Caco-2 (cell line): ENCODE measurements at regions not wholly inside any gene's neighbourhood (a gene's known extent, or its start where the extent isn't known, plus 50 kb on each side); places are given as distances from the start of the nearest gene placed in this dataset.

Source experiments
- BruUV-seq: library from RNA; stranded (reverse); fragments of 400-500 nt; replicated peaks from 2 replicates; lab custom pipeline; 2021; lab: Mats Ljungman, UMichigan
- CTCF ChIA-PET: fragments of 300-600 bp; sonication (Branson Sonifier 250); formaldehyde crosslinking; loops from one replicate; lab custom pipeline; 2022; ENCODE audit warnings: antibody characterized with exemption; lab: Charles Lee
- POLR2A ChIA-PET: fragments of 300-600 bp; sonication (Branson Sonifier 250); formaldehyde crosslinking; loops from one replicate; lab custom pipeline; 2022; ENCODE audit warnings: antibody characterized with exemption; lab: Charles Lee
- DNase-seq, 2 experiments: peaks; one replicate each; pipeline versions ENCODE4 v3.0.0 to v3.0.0-alpha.2; 2020 to 2022
- H3K27me3 ChIP-seq: replicated peaks from 2 replicates; pipeline ENCODE4 v1.6.0; 2011; ENCODE audit warnings: low read length; ENCODE audit not compliant: control insufficient read depth, insufficient read depth
- H3K36me3 ChIP-seq: 2 replicates; pipeline ENCODE4 v1.5.1; 2011; ENCODE audit warnings: low read length; ENCODE audit not compliant: control insufficient read depth, insufficient read depth
- H3K4me1 ChIP-seq: fragments of 250-450 bp; sonication (Bioruptor Pico); 2 replicates; pipeline ENCODE4 v1.5.1; 2020; ENCODE audit warnings: mild to moderate bottlenecking
- H3K4me3 ChIP-seq: 2 replicates; pipeline ENCODE4 v1.5.1; 2011; ENCODE audit warnings: low read depth, mild to moderate bottlenecking, control low read depth, low read length
- H3K9me3 ChIP-seq: fragments of 250-450 bp; sonication (Bioruptor Pico); 2 replicates; pipeline ENCODE4 v1.5.1; 2020; ENCODE audit warnings: mild to moderate bottlenecking, moderate library complexity
- H3K27ac Mint-ChIP-seq: one replicate; pipeline ENCODE4 v1.8.0; 2022; ENCODE audit warnings: mixed read lengths; ENCODE audit not compliant: unreplicated experiment
- H3K27me3 Mint-ChIP-seq: one replicate; pipeline ENCODE4 v1.8.0; 2022; ENCODE audit warnings: mixed read lengths; ENCODE audit not compliant: insufficient read depth, unreplicated experiment
- H3K36me3 Mint-ChIP-seq: one replicate; pipeline ENCODE4 v1.8.0; 2022; ENCODE audit warnings: mild to moderate bottlenecking, mixed read lengths; ENCODE audit not compliant: insufficient read depth, unreplicated experiment
- H3K4me1 Mint-ChIP-seq: one replicate; pipeline ENCODE4 v1.8.0; 2022; ENCODE audit warnings: low read depth, mixed read lengths; ENCODE audit not compliant: unreplicated experiment
- H3K4me3 Mint-ChIP-seq: one replicate; pipeline ENCODE4 v1.8.0; 2022; ENCODE audit warnings: mild to moderate bottlenecking, moderate library complexity, mixed read lengths; ENCODE audit not compliant: unreplicated experiment
- H3K9me3 Mint-ChIP-seq: one replicate; pipeline ENCODE4 v1.8.0; 2022; ENCODE audit warnings: mixed read lengths; ENCODE audit not compliant: unreplicated experiment
- intact Hi-C: fragments of 100-400 bp; cut with micrococcal nuclease; formaldehyde crosslinking; loops from one replicate; pipeline ENCODE4 v1.10.0; 2022; ENCODE audit not compliant: unreplicated experiment
- TF ChIP-seq, protein P1 (sequence below), 2 experiments: fragments of 200-600 bp in 1 of 2; IDR thresholded peaks; 1 replicate in 1 of 2; 2 replicates in 1 of 2; pipeline versions ENCODE4 v1.5.1 to v1.8.0; 2011 to 2022; ENCODE audit warnings: antibody characterized with exemption in 1 of 2, control low read depth in 1 of 2, inconsistent platforms in 1 of 2, low read depth in 1 of 2, low read length in 1 of 2, mild to moderate bottlenecking in 1 of 2, moderate library complexity in 1 of 2; ENCODE audit not compliant: insufficient read depth in 1 of 2, severe bottlenecking in 1 of 2, unreplicated experiment in 1 of 2

DNA sequence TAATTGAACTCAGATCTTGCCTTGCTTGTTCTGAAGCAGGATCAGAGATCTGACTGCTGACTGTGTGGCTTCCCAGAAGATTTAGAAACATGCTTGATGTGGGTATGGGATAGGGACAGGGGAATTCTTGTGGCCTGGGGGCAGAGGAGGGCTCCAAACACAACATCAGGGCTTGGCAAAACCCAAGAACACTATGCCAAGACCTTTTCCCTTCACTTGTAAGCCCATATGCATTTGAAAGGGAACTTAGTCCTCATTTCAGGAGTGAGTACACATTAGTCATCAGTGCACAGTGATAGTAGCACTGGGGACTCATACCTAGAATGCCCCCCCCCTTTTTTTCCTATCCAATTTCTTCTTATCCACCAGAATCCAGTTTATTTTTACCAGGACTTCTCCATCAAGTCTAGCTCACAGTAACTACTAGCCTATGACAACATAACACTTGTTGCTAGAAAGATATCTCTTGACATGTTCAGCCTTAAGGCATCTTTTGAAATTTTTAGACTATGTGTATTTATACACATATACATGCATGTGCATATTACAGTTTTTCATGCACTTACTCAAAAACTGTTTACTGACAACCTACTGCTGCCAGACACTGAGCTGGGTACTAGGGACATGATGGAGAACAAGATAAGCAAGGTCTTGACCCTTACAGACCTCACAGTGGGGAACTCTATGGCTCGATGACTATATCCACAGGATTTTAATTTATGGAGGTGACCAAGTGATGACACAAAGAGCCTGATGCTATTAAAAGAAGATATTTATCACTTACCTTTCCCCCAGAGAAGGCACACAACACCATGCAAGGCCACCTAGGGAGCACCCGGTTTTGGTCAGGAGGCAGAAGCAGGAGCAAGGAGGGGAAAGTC, 158.3 kb upstream of the MAP3K1 start:
- Histone ChIP-seq H3K36me3 (no peaks in the 10 kb centered on the region), H3K4me1 (no peaks in the 10 kb centered on the region), H3K9me3 (no peaks in the 10 kb centered on the region), H3K4me3 (no peak overlapping the region), H3K27me3 (no peaks in the 10 kb centered on the region)
- no peak for DNase-seq
- no peak overlapping the region for H3K4me3 Mint-ChIP-seq
- intact Hi-C loops = no loop called here
- ChIA-PET CTCF (no interaction called here), POLR2A (no interaction called here)
- no TSS peak for BruUV-seq
- no peak overlapping the region for H3K27ac Mint-ChIP-seq
- H3K4me1 Mint-ChIP-seq = no peaks in the 10 kb centered on the region
- peaks cover 9% of the 10 kb centered on the region for H3K9me3 Mint-ChIP-seq
- no peaks in the 10 kb centered on the region for H3K27me3 Mint-ChIP-seq
- H3K36me3 Mint-ChIP-seq = no peaks in the 10 kb centered on the region
- TF ChIP-seq, protein P1, sequence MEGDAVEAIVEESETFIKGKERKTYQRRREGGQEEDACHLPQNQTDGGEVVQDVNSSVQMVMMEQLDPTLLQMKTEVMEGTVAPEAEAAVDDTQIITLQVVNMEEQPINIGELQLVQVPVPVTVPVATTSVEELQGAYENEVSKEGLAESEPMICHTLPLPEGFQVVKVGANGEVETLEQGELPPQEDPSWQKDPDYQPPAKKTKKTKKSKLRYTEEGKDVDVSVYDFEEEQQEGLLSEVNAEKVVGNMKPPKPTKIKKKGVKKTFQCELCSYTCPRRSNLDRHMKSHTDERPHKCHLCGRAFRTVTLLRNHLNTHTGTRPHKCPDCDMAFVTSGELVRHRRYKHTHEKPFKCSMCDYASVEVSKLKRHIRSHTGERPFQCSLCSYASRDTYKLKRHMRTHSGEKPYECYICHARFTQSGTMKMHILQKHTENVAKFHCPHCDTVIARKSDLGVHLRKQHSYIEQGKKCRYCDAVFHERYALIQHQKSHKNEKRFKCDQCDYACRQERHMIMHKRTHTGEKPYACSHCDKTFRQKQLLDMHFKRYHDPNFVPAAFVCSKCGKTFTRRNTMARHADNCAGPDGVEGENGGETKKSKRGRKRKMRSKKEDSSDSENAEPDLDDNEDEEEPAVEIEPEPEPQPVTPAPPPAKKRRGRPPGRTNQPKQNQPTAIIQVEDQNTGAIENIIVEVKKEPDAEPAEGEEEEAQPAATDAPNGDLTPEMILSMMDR (IDR thresholded peaks at IDR 0.05; ENCODE audit: insufficient read depth in 1 of 2, low read depth in 1 of 2, low read length in 1 of 2, severe bottlenecking in 1 of 2, unreplicated experiment in 1 of 2) = no peak

DNA sequence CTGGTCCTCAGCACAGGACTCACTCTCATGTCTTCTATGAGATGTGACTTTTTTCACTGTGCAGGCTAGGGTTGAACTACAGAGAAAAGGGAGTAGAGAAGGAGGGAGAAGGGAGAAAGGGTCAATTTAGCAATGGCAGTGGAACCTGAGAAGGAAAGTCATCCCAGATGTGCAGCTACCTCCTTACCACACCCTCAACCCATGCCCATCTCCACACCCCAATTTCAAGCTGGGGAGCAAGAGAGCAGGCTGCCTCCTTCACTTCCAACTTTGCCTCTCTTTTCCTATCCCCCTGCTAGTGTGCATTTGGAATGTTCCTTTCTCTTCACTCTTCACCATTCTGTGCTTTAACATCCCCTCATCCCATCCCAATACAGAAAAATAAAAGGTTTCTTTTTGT, 163.5 kb upstream of the MAP3K1 start:
- Mint-ChIP-seq H3K9me3 (peaks cover 9% of the 10 kb centered on the region), H3K4me3 (no peak overlapping the region), H3K27ac (no peak overlapping the region), H3K4me1 (peaks cover 10% of the 10 kb centered on the region), H3K27me3 (no peaks in the 10 kb centered on the region), H3K36me3 (no peaks in the 10 kb centered on the region)
- DNase-seq = no peak
- BruUV-seq = no TSS peak
- TF ChIP-seq, protein P1 (IDR thresholded peaks at IDR 0.05; ENCODE audit: insufficient read depth in 1 of 2, low read depth in 1 of 2, low read length in 1 of 2, severe bottlenecking in 1 of 2, unreplicated experiment in 1 of 2) = no peak
- intact Hi-C loops = no loop called here
- ChIA-PET POLR2A (no interaction called here), CTCF (no interaction called here)
- H3K4me3 ChIP-seq = no peak overlapping the region
- peaks cover 5% of the 10 kb centered on the region; the same call in 1 of the 2 replicates for H3K4me1 ChIP-seq
- H3K27me3 ChIP-seq = no peaks in the 10 kb centered on the region
- no peaks in the 10 kb centered on the region; the same call in 1 of the 2 replicates for H3K9me3 ChIP-seq
- no peaks in the 10 kb centered on the region for H3K36me3 ChIP-seq

DNA sequence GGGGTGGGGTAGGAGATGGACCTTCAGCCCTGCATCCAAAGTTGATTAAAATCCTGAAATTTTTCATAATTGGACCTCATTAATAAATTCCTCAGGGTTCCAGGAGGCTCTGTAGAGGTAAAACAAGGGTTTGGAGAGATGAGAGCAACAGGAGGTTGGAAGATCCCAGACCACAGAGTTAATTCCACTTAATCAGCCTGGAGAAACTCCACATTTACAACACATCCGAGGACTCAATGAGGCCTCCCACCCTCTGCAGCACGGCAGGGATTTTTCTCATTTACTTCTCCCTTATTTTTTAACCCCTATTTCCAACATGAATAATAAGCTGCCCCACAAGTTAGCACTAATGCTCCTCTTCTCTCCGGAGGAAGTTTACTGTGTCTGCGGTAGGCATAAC, 165.0 kb upstream of the MAP3K1 start:
- BruUV-seq = no TSS peak
- Histone ChIP-seq H3K27me3 (no peaks in the 10 kb centered on the region), H3K9me3 (no peaks in the 10 kb centered on the region; the same call in 1 of the 2 replicates), H3K4me3 (no peak overlapping the region), H3K36me3 (no peaks in the 10 kb centered on the region), H3K4me1 (peaks cover 7% of the 10 kb centered on the region; the same call in 1 of the 2 replicates)
- ChIA-PET POLR2A (interaction anchor here (0.6 kb wide), 1 partner anchor 96 kb away, joined by 4 read pairs; no protein-coding TSS in a partner anchor), CTCF (no interaction called here)
- Mint-ChIP-seq H3K4me1 (peaks cover 12% of the 10 kb centered on the region), H3K4me3 (no peak overlapping the region), H3K36me3 (no peaks in the 10 kb centered on the region), H3K9me3 (peaks cover 5% of the 10 kb centered on the region), H3K27me3 (no peaks in the 10 kb centered on the region), H3K27ac (no peak overlapping the region)
- TF ChIP-seq, protein P1 (IDR thresholded peaks at IDR 0.05; ENCODE audit: insufficient read depth in 1 of 2, low read depth in 1 of 2, low read length in 1 of 2, severe bottlenecking in 1 of 2, unreplicated experiment in 1 of 2) = no peak
- intact Hi-C loops = no loop called here
- no peak for DNase-seq
